DND-41 (cell line): ENCODE measurements at regions not wholly inside any gene's neighbourhood (a gene's known extent, or its start where the extent isn't known, plus 50 kb on each side); places are given as distances from the start of the nearest gene placed in this dataset.

Experiments used
- ATAC-seq: fragments of 200-7000 bp; cut with Tn5 transposase; 3 replicates; pipeline ENCODE4 v1.9.1; 2021; ENCODE audit warnings: low read depth; ENCODE audit not compliant: insufficient read depth
- DNase-seq: peaks from one replicate; pipeline ENCODE4 v3.0.0-alpha.2; 2020
- H2AFZ ChIP-seq: 2 replicates; pipeline ENCODE4 v1.6.0; 2012; ENCODE audit warnings: low read depth, low read length
- H3K27ac ChIP-seq: 2 replicates; pipeline ENCODE4 v1.5.1; 2012; ENCODE audit warnings: low read length, inconsistent platforms
- H3K27me3 ChIP-seq: fragments of 200-600 bp; sonication (generic); 2 replicates; pipeline ENCODE4 v1.6.0; 2012; ENCODE audit warnings: low read length, mild to moderate bottlenecking, inconsistent platforms; ENCODE audit not compliant: insufficient read depth, poor library complexity
- H3K36me3 ChIP-seq: 2 replicates; pipeline ENCODE4 v1.5.1; 2012; ENCODE audit warnings: low read length, inconsistent platforms; ENCODE audit not compliant: insufficient read depth
- H3K4me1 ChIP-seq: 2 replicates; pipeline ENCODE4 v1.5.1; 2012; ENCODE audit warnings: mild to moderate bottlenecking, low read length; ENCODE audit not compliant: insufficient read depth
- H3K4me2 ChIP-seq: 2 replicates; pipeline ENCODE4 v1.6.0; 2012; ENCODE audit warnings: mild to moderate bottlenecking, moderate library complexity, low read length, inconsistent platforms; ENCODE audit not compliant: insufficient read depth
- H3K4me3 ChIP-seq, 2 experiments: fragments of 200-600 bp in 1 of 2; shearing (Covaris generic) in 1 of 2; 2 replicates each; pipeline ENCODE4 v1.5.1; 2012 to 2016; ENCODE audit warnings: inconsistent platforms in 2 of 2, low read length in 2 of 2, mild to moderate bottlenecking in 2 of 2, low read depth in 1 of 2, moderate library complexity in 1 of 2
- H3K79me2 ChIP-seq: 2 replicates; pipeline ENCODE4 v1.6.0; 2012; ENCODE audit warnings: low read length, inconsistent platforms; ENCODE audit not compliant: insufficient read depth
- H3K9ac ChIP-seq: 2 replicates; pipeline ENCODE4 v1.6.0; 2012; ENCODE audit warnings: low read depth, mild to moderate bottlenecking, inconsistent platforms, low read length, moderate library complexity
- H3K9me3 ChIP-seq: 2 replicates; pipeline ENCODE4 v1.5.1; 2012; ENCODE audit warnings: low read length, moderate library complexity, mild to moderate bottlenecking, inconsistent platforms; ENCODE audit not compliant: insufficient read depth, severe bottlenecking
- H4K20me1 ChIP-seq: 2 replicates; pipeline ENCODE4 v1.6.0; 2012; ENCODE audit warnings: low read length; ENCODE audit not compliant: insufficient read depth
- EZH2 ChIP-seq: IDR thresholded peaks from 3 replicates; pipeline ENCODE4 v1.6.1; 2012; ENCODE audit warnings: borderline replicate concordance, low read depth, mild to moderate bottlenecking, moderate library complexity, low read length, inconsistent platforms; ENCODE audit not compliant: severe bottlenecking
- TF ChIP-seq, protein P1 (sequence below): IDR thresholded peaks from 2 replicates; pipeline ENCODE4 v1.5.1; 2012; ENCODE audit warnings: borderline replicate concordance, low read length, moderate library complexity, mild to moderate bottlenecking; ENCODE audit not compliant: poor library complexity, severe bottlenecking; ENCODE audit errors: extremely low read depth

DNA sequence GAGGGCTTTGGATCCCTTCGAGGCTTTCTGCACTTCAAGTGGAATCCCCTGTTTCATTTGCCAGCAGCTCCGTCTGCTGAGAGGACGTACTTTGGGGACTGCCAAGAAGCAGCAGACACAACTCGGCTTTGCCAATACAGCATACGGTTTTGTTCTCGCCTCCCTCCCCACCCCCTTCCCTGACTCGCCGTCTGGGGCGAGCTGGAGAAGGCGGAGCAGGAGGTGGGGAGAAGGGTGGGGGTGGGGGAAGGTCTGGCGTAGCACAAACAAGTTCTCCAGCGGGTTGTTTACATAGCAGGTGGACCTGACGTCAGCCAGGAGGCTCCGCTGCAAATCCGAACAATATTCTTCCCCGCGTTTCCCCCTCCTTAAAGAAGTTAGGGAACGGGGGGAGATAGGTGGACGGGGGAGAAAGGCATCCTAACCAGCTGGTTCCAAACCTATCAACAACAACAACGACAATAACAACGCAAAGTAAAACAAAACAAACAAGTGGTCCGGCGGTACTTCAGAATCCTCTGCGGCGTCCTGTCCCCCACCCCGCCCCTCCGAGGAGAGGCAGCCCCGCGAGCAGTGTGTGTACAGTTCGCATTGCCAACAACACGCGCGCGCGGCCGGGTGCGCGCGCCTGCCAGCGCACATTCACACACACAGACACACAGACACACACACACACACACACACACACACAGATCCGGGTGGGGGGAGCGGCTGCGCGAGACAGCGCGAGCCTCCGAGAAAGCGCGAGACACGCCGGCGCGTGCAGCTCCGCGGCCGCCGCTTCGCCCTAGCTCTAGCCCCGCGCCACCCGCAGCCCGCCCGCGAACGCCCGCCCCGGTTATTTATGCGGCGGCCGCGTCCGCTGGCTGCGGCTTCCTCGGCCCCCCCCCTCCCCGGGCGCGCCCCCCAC, 167.0 kb upstream of the PPP1R3A start:
- H3K27ac ChIP-seq: no peak overlapping the region
- no peaks in the 10 kb centered on the region for H4K20me1 ChIP-seq
- H3K9ac ChIP-seq: no peak overlapping the region
- no peak for TF ChIP-seq EZH2
- TF ChIP-seq, protein P1, sequence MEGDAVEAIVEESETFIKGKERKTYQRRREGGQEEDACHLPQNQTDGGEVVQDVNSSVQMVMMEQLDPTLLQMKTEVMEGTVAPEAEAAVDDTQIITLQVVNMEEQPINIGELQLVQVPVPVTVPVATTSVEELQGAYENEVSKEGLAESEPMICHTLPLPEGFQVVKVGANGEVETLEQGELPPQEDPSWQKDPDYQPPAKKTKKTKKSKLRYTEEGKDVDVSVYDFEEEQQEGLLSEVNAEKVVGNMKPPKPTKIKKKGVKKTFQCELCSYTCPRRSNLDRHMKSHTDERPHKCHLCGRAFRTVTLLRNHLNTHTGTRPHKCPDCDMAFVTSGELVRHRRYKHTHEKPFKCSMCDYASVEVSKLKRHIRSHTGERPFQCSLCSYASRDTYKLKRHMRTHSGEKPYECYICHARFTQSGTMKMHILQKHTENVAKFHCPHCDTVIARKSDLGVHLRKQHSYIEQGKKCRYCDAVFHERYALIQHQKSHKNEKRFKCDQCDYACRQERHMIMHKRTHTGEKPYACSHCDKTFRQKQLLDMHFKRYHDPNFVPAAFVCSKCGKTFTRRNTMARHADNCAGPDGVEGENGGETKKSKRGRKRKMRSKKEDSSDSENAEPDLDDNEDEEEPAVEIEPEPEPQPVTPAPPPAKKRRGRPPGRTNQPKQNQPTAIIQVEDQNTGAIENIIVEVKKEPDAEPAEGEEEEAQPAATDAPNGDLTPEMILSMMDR: no peak
- H3K27me3 ChIP-seq: no peaks in the 10 kb centered on the region
- DNase-seq (no peak), ATAC-seq (no peak)
- no peak overlapping the region for H3K4me3 ChIP-seq
- H3K4me1 ChIP-seq: peaks cover 3% of the 10 kb centered on the region; the same call in 1 of the 2 replicates
- H2AFZ ChIP-seq: no peak overlapping the region
- H3K9me3 ChIP-seq: no peaks in the 10 kb centered on the region
- H3K79me2 ChIP-seq: no peaks in the 10 kb centered on the region
- no peaks in the 10 kb centered on the region for H3K36me3 ChIP-seq
- no peak overlapping the region for H3K4me2 ChIP-seq

GRCh38 chr7:114085313-114085591, 166.4 kb upstream of the PPP1R3A start:
- no peak for TF ChIP-seq EZH2
- TF ChIP-seq, protein P1: no peak
- H3K27ac ChIP-seq: no peak overlapping the region
- DNase-seq (no peak), ATAC-seq (no peak)
- H4K20me1 ChIP-seq: no peaks in the 10 kb centered on the region
- no peaks in the 10 kb centered on the region for H3K36me3 ChIP-seq
- no peak overlapping the region for H3K4me3 ChIP-seq
- H3K4me2 ChIP-seq: no peak overlapping the region
- H3K79me2 ChIP-seq: no peaks in the 10 kb centered on the region
- no peak overlapping the region for H2AFZ ChIP-seq
- no peaks in the 10 kb centered on the region for H3K9me3 ChIP-seq
- H3K27me3 ChIP-seq: no peaks in the 10 kb centered on the region
- H3K9ac ChIP-seq: no peak overlapping the region
- H3K4me1 ChIP-seq: peaks cover 3% of the 10 kb centered on the region; the same call in 1 of the 2 replicates

GRCh38 chr7:114084472-114085312, 165.9 kb upstream of the PPP1R3A start:
- Histone ChIP-seq H3K4me2 (no peak overlapping the region), H3K9me3 (no peaks in the 10 kb centered on the region), H3K4me1 (peaks cover 3% of the 10 kb centered on the region; the same call in 1 of the 2 replicates), H3K9ac (no peak overlapping the region), H3K4me3 (no peak overlapping the region), H3K79me2 (no peaks in the 10 kb centered on the region), H4K20me1 (no peaks in the 10 kb centered on the region), H3K36me3 (no peaks in the 10 kb centered on the region), H3K27ac (no peak overlapping the region), H3K27me3 (no peaks in the 10 kb centered on the region), H2AFZ (no peak overlapping the region)
- DNase-seq (no peak), ATAC-seq (no peak)
- TF ChIP-seq EZH2: no peak
- TF ChIP-seq, protein P1: no peak
